OCI-LY1 (cell line): ENCODE measurements at regions not wholly inside any gene's neighbourhood (a gene's known extent, or its start where the extent isn't known, plus 50 kb on each side); places are given as distances from the start of the nearest gene placed in this dataset.

Experiments
- H2AFZ ChIP-seq: fragments of 200-600 bp; sonication (generic), shearing (Covaris generic); 2 replicates; pipeline ENCODE4 v1.6.0; 2014; ENCODE audit warnings: antibody characterized with exemption, mild to moderate bottlenecking, low read length
- H3F3A ChIP-seq: fragments of 200-600 bp; sonication (generic), shearing (Covaris generic); 2 replicates; pipeline ENCODE4 v1.6.0; 2014; ENCODE audit warnings: mild to moderate bottlenecking, antibody characterized with exemption, low read length, moderate library complexity; ENCODE audit not compliant: insufficient read depth
- H3K27ac ChIP-seq: fragments of 200-600 bp; sonication (generic); 2 replicates; pipeline ENCODE4 v1.5.1; 2014; ENCODE audit warnings: low read length, mixed run types, mild to moderate bottlenecking, low read depth; ENCODE audit not compliant: poor library complexity, severe bottlenecking
- H3K27me3 ChIP-seq: fragments of 200-600 bp; sonication (generic); 2 replicates; pipeline ENCODE4 v1.6.0; 2014; ENCODE audit warnings: antibody characterized with exemption, mild to moderate bottlenecking, low read length, moderate library complexity; ENCODE audit not compliant: insufficient read depth
- H3K36me3 ChIP-seq: fragments of 200-600 bp; sonication (generic); 2 replicates; pipeline ENCODE4 v1.6.1; 2014; ENCODE audit warnings: mild to moderate bottlenecking, antibody characterized with exemption, low read length, moderate library complexity, mixed read lengths; ENCODE audit not compliant: insufficient read depth
- H3K4me1 ChIP-seq: fragments of 200-600 bp; sonication (generic); 2 replicates; pipeline ENCODE4 v1.5.1; 2014; ENCODE audit warnings: mild to moderate bottlenecking, low read length, moderate library complexity; ENCODE audit not compliant: insufficient read depth, severe bottlenecking
- H3K4me2 ChIP-seq: fragments of 200-600 bp; sonication (generic), shearing (Covaris generic); 2 replicates; pipeline ENCODE4 v1.6.1; 2014; ENCODE audit warnings: low read length
- H3K4me3 ChIP-seq: fragments of 200-600 bp; sonication (generic); 2 replicates; pipeline ENCODE4 v1.5.1; 2014; ENCODE audit warnings: low read length, low read depth, mild to moderate bottlenecking, mixed read lengths; ENCODE audit not compliant: poor library complexity, severe bottlenecking
- H3K79me2 ChIP-seq: fragments of 200-600 bp; shearing (Covaris generic); 2 replicates; pipeline ENCODE4 v1.6.1; 2016; ENCODE audit warnings: mixed run types, low read length, mixed read lengths; ENCODE audit not compliant: insufficient read depth
- H3K9ac ChIP-seq: fragments of 200-600 bp; sonication (generic), shearing (Covaris generic); 2 replicates; pipeline ENCODE4 v1.6.1; 2014; ENCODE audit warnings: mild to moderate bottlenecking, low read length, mixed read lengths
- H3K9me2 ChIP-seq: fragments of 200-600 bp; sonication (generic), shearing (Covaris generic); 2 replicates; pipeline ENCODE4 v1.6.1; 2014; ENCODE audit warnings: low read depth, mild to moderate bottlenecking, low read length, mixed read lengths
- H3K9me3 ChIP-seq: fragments of 200-600 bp; shearing (Covaris generic); 2 replicates; pipeline ENCODE4 v1.6.1; 2014; ENCODE audit warnings: low read length, mixed read lengths
- H4K20me1 ChIP-seq: fragments of 200-600 bp; sonication (generic), shearing (Covaris generic); 2 replicates; pipeline ENCODE4 v1.6.0; 2016; ENCODE audit warnings: mild to moderate bottlenecking, low read length; ENCODE audit not compliant: insufficient read depth
- EZH2 ChIP-seq: fragments of 200-600 bp; sonication (generic), shearing (Covaris generic); IDR thresholded peaks from 2 replicates; pipeline ENCODE4 v1.8.0; 2017; ENCODE audit warnings: borderline replicate concordance, mixed run types, mild to moderate bottlenecking, antibody characterized with exemption, low read length, moderate library complexity, mixed read lengths
- TF ChIP-seq, protein P1 (sequence below): fragments of 200-600 bp; sonication (generic), shearing (Covaris generic); IDR thresholded peaks from 2 replicates; pipeline ENCODE4 v1.5.1; 2017; ENCODE audit warnings: mild to moderate bottlenecking, antibody characterized with exemption, low read length, moderate library complexity, mixed read lengths

DNA sequence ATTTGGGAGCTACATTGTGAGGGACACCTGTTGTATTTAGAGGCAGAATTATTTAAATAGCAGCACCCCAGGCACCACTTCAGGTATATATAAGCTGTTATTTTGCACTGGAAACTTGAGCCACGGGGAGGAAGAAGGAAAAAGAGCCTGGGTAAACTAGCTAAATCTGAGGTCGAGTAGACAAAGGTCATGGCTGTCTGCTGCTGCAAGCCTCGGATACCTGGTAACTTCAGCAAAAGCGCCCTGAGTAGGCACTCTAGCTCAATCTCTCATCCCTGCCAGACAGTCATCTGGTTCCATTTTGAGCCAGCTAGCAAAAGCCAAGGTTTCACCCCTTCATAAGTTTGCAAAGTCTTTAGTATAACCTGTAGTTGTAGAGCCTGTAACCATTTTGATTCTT is 101.9 kb upstream of the ZNF644 start:
- no peak overlapping the region for H3K27ac ChIP-seq
- TF ChIP-seq EZH2, result no peak
- TF ChIP-seq, protein P1, sequence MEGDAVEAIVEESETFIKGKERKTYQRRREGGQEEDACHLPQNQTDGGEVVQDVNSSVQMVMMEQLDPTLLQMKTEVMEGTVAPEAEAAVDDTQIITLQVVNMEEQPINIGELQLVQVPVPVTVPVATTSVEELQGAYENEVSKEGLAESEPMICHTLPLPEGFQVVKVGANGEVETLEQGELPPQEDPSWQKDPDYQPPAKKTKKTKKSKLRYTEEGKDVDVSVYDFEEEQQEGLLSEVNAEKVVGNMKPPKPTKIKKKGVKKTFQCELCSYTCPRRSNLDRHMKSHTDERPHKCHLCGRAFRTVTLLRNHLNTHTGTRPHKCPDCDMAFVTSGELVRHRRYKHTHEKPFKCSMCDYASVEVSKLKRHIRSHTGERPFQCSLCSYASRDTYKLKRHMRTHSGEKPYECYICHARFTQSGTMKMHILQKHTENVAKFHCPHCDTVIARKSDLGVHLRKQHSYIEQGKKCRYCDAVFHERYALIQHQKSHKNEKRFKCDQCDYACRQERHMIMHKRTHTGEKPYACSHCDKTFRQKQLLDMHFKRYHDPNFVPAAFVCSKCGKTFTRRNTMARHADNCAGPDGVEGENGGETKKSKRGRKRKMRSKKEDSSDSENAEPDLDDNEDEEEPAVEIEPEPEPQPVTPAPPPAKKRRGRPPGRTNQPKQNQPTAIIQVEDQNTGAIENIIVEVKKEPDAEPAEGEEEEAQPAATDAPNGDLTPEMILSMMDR, result no peak

DNA sequence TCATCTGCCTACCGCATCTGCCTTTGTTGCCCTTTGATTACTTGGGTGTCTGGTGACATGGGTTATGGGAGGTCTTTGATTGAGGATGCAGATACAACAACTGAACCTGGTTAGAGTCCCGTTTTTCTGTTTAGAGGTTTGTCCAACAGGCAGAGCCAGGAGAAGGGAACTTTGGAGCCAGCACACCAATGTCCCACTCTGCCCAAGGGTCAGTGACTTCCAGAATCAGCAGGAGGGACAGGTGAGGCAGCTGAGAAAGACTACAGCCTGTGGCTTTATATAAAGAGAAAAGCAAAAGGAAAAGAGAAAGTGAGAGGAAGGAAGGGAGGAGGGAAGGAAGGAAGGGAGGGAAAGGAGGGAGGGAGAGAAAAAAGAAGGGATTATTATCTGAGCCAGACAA is 101.5 kb upstream of the ZNF644 start:
- Histone ChIP-seq H3K4me3 (no peak overlapping the region), H3K4me1 (no peaks in the 10 kb centered on the region), H3K79me2 (no peaks in the 10 kb centered on the region), H3K9me3 (no peaks in the 10 kb centered on the region), H2AFZ (no peak overlapping the region), H3K36me3 (no peaks in the 10 kb centered on the region), H3K9ac (no peak overlapping the region), H3K27me3 (no peaks in the 10 kb centered on the region), H3K9me2 (no peaks in the 10 kb centered on the region), H3K27ac (no peak overlapping the region), H3K4me2 (no peak overlapping the region), H3F3A (no peaks in the 10 kb centered on the region), H4K20me1 (no peaks in the 10 kb centered on the region)
- TF ChIP-seq, protein P1, result no peak
- TF ChIP-seq EZH2, result no peak

More for the DNA sequence above, 101.9 kb upstream of the ZNF644 start:
- Histone ChIP-seq H3K4me3 (no peak overlapping the region), H3K27me3 (no peaks in the 10 kb centered on the region), H3K9ac (no peak overlapping the region), H4K20me1 (no peaks in the 10 kb centered on the region), H3F3A (no peaks in the 10 kb centered on the region), H2AFZ (no peak overlapping the region), H3K4me1 (no peaks in the 10 kb centered on the region), H3K4me2 (no peak overlapping the region), H3K9me3 (no peaks in the 10 kb centered on the region), H3K36me3 (no peaks in the 10 kb centered on the region), H3K79me2 (no peaks in the 10 kb centered on the region), H3K9me2 (no peaks in the 10 kb centered on the region)

DNA sequence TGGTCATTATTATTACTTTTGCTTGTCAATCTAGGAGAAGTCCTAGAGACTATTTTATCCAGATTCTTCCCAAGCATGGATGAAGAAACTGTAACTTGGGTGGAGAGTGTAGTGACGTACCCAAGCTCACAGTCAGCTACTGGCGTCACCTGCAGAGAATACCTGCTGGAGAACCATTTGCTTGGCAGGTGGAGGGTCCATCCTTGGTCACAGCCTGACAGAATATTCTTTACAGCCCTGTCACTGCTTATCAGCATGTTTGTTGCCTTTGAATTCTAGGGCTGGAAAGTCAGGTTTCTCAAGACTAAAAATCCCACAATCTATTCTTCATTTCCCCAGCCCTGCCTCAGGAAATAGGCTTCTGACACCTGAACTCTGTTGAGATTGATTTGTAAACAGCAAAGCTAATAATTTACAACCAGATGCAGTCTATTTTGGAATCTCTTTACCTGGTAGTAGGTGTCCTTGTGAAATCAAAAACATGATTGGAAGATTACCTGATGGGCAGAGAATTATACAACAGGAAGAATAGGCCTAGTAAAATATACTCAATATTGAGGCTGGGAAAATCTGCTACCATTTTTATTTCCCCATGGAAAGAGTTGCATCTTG is 100.4 kb upstream of the ZNF644 start:
- no peaks in the 10 kb centered on the region for H3K9me2 ChIP-seq
- no peaks in the 10 kb centered on the region for H3K9me3 ChIP-seq
- no peak overlapping the region for H3K9ac ChIP-seq
- no peaks in the 10 kb centered on the region for H3K79me2 ChIP-seq
- H4K20me1 ChIP-seq, result no peaks in the 10 kb centered on the region
- no peak for TF ChIP-seq EZH2
- TF ChIP-seq, protein P1, result no peak
- no peaks in the 10 kb centered on the region for H3K27me3 ChIP-seq
- H3K4me1 ChIP-seq, result no peaks in the 10 kb centered on the region
- H3K4me2 ChIP-seq, result no peak overlapping the region
- H2AFZ ChIP-seq, result no peak overlapping the region
- no peak overlapping the region for H3K4me3 ChIP-seq
- no peak overlapping the region for H3K27ac ChIP-seq
- no peaks in the 10 kb centered on the region for H3F3A ChIP-seq
- H3K36me3 ChIP-seq, result no peaks in the 10 kb centered on the region
